ENCODE measurements at regions not wholly inside any gene's neighbourhood (a gene's known extent, or its start where the extent isn't known, plus 50 kb on each side); places are given as distances from the start of the nearest gene placed in this dataset.

DNA sequence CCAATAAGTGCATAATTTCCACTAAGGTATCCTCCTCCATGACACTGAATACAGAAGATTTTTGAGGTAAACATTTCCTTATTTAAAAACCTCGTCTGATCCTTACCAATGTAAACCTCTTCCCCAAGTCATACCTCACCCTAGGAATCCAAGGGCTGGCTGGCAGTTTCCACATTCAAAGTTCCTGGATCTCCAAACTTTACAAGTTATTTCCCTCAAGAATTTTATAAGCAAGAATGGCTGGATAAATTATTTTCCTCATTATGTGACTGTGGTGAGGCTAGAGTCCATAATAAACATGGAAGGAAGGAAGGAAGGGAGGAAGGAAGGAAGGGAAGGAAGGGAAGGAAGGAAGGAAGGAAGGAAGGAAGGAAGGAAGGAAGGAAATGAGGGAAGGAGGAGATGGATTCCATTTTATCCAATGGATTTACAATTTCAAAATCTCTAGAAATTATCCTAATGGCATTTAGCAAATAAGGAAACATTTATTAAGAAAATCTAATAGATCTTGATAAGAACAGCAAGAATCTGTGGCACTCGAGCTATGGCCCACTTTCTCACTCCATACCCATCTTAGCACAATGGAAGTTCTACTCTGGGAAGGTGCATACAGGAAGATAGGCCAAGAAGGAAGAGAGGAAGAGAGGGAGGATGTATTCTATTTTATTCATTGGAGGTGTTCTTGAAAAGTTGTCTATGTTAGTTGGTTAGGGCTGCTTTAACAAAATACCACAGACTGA, 477.8 kb upstream of the TMPO start:
- ChIA-PET POLR2A (interaction anchor here (0.7 kb wide), 1 partner anchor 314 kb away, joined by 3 read pairs; no protein-coding TSS in a partner anchor), CTCF (ENCODE audit: unreplicated experiment) (no interaction called here)
- Histone ChIP-seq H2AFZ (ENCODE audit: low read length) (no peak overlapping the region), H3K79me2 (ENCODE audit: insufficient read depth, low read depth, low read length) (no peaks in the 10 kb centered on the region), H3K27ac (ENCODE audit: low read depth, low read length, poor library complexity, severe bottlenecking) (no peak overlapping the region), H3K4me2 (ENCODE audit: low read length) (no peak overlapping the region), H3K4me1 (ENCODE audit: insufficient read depth, low read length, poor library complexity, severe bottlenecking) (no peaks in the 10 kb centered on the region), H3K4me3 (ENCODE audit: low read depth, low read length, poor library complexity, severe bottlenecking) (no peak overlapping the region), H3K9me2 (ENCODE audit: insufficient read depth, low read length) (no peaks in the 10 kb centered on the region), H3K9me3 (ENCODE audit: low read length) (no peaks in the 10 kb centered on the region), H4K20me1 (ENCODE audit: insufficient read depth, low read length) (no peaks in the 10 kb centered on the region), H3K36me3 (ENCODE audit: insufficient read depth, low read length) (no peaks in the 10 kb centered on the region)
- TF ChIP-seq, protein P1, sequence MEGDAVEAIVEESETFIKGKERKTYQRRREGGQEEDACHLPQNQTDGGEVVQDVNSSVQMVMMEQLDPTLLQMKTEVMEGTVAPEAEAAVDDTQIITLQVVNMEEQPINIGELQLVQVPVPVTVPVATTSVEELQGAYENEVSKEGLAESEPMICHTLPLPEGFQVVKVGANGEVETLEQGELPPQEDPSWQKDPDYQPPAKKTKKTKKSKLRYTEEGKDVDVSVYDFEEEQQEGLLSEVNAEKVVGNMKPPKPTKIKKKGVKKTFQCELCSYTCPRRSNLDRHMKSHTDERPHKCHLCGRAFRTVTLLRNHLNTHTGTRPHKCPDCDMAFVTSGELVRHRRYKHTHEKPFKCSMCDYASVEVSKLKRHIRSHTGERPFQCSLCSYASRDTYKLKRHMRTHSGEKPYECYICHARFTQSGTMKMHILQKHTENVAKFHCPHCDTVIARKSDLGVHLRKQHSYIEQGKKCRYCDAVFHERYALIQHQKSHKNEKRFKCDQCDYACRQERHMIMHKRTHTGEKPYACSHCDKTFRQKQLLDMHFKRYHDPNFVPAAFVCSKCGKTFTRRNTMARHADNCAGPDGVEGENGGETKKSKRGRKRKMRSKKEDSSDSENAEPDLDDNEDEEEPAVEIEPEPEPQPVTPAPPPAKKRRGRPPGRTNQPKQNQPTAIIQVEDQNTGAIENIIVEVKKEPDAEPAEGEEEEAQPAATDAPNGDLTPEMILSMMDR (conservative IDR thresholded peaks at IDR 0.05; ENCODE audit: low read length): no peak
- TF ChIP-seq EZH2phosphoT487 (IDR thresholded peaks at IDR 0.05; ENCODE audit: borderline replicate concordance, low read depth, low read length): no peak
- BruUV-seq (replicated peaks): no TSS peak
- no peak for DNase-seq (ENCODE audit: low spot score)
- intact Hi-C loops (cut with micrococcal nuclease; ENCODE audit: unreplicated experiment): no loop called here

DNA sequence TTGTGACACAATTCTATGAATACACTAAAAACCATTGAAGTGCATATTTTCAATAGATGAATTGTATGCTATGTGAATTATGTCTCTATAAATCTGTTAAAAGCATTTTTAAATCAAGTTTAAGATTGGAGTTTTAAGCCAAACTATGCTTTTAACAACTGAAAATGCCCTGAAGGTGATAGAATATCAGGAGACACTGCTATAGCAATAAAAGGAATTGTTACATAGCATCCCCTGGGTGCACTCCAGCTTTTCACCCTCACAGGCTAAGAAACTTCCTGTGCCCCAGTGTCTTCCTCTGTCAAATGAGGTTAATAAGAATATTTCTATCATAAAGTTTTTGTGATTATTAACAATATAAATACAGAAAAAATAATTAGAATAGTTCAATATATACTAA, 472.7 kb upstream of the TMPO start:
- ChIA-PET POLR2A (interaction anchor here (0.7 kb wide), 1 partner anchor 238 kb away, joined by 5 read pairs; no protein-coding TSS in a partner anchor), CTCF (ENCODE audit: unreplicated experiment) (no interaction called here)
- BruUV-seq (replicated peaks): no TSS peak

DNA sequence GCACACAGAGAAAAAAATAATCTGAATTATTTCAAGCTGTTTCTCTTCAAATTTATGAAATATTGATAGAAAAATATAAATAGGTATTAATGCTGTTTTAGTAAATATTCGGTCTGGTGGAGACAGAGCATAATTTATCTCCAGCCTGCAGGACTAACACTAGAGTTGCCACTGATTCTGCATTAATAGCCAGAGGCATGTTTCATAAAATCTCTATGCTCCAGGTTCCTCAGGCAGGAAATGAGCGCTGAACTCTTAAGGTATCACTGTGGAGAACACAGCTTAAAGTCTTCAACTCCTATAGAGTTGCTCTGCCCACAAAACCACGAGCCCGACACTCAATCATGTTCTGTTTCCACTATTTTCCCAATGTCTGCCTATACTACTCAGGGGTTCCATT, 470.0 kb upstream of the TMPO start:
- CTCF ChIA-PET (ENCODE audit: unreplicated experiment): no interaction called here
- TF ChIP-seq, protein P1 (conservative IDR thresholded peaks at IDR 0.05; ENCODE audit: low read length): no peak
- TF ChIP-seq EZH2phosphoT487 (IDR thresholded peaks at IDR 0.05; ENCODE audit: borderline replicate concordance, low read depth, low read length): no peak
- BruUV-seq (replicated peaks): no TSS peak
- H4K20me1 ChIP-seq (ENCODE audit: insufficient read depth, low read length): no peaks in the 10 kb centered on the region
- no peaks in the 10 kb centered on the region for H3K79me2 ChIP-seq (ENCODE audit: insufficient read depth, low read depth, low read length)
- no peak overlapping the region for H2AFZ ChIP-seq (ENCODE audit: low read length)
- intact Hi-C loops (cut with micrococcal nuclease; ENCODE audit: unreplicated experiment): no loop called here
- no peak overlapping the region for H3K4me3 ChIP-seq (ENCODE audit: low read depth, low read length, poor library complexity, severe bottlenecking)
- POLR2A ChIA-PET: no interaction called here
- H3K4me2 ChIP-seq (ENCODE audit: low read length): no peak overlapping the region
- no peaks in the 10 kb centered on the region for H3K36me3 ChIP-seq (ENCODE audit: insufficient read depth, low read length)
- no peak for DNase-seq (ENCODE audit: low spot score)
- H3K4me1 ChIP-seq (ENCODE audit: insufficient read depth, low read length, poor library complexity, severe bottlenecking): no peaks in the 10 kb centered on the region
- no peak overlapping the region for H3K27ac ChIP-seq (ENCODE audit: low read depth, low read length, poor library complexity, severe bottlenecking)
- no peaks in the 10 kb centered on the region for H3K9me3 ChIP-seq (ENCODE audit: low read length)
- H3K9me2 ChIP-seq (ENCODE audit: insufficient read depth, low read length): no peaks in the 10 kb centered on the region

More for the DNA sequence above, 472.7 kb upstream of the TMPO start:
- intact Hi-C loops (cut with micrococcal nuclease; ENCODE audit: unreplicated experiment): no loop called here
- no peak overlapping the region for H3K27ac ChIP-seq (ENCODE audit: low read depth, low read length, poor library complexity, severe bottlenecking)
- no peaks in the 10 kb centered on the region for H3K4me1 ChIP-seq (ENCODE audit: insufficient read depth, low read length, poor library complexity, severe bottlenecking)
- H3K4me3 ChIP-seq (ENCODE audit: low read depth, low read length, poor library complexity, severe bottlenecking): no peak overlapping the region
- no peak for DNase-seq (ENCODE audit: low spot score)
- no peak for TF ChIP-seq EZH2phosphoT487 (IDR thresholded peaks at IDR 0.05; ENCODE audit: borderline replicate concordance, low read depth, low read length)
- TF ChIP-seq, protein P1 (conservative IDR thresholded peaks at IDR 0.05; ENCODE audit: low read length): no peak
- no peaks in the 10 kb centered on the region for H4K20me1 ChIP-seq (ENCODE audit: insufficient read depth, low read length)
- no peaks in the 10 kb centered on the region for H3K9me2 ChIP-seq (ENCODE audit: insufficient read depth, low read length)
- no peaks in the 10 kb centered on the region for H3K9me3 ChIP-seq (ENCODE audit: low read length)
- no peaks in the 10 kb centered on the region for H3K79me2 ChIP-seq (ENCODE audit: insufficient read depth, low read depth, low read length)
- no peaks in the 10 kb centered on the region for H3K36me3 ChIP-seq (ENCODE audit: insufficient read depth, low read length)
- H3K4me2 ChIP-seq (ENCODE audit: low read length): no peak overlapping the region
- H2AFZ ChIP-seq (ENCODE audit: low read length): no peak overlapping the region
